ENCODE measurements at regions not wholly inside any gene's neighbourhood (a gene's known extent, or its start where the extent isn't known, plus 50 kb on each side); places are given as distances from the start of the nearest gene placed in this dataset.

DNA sequence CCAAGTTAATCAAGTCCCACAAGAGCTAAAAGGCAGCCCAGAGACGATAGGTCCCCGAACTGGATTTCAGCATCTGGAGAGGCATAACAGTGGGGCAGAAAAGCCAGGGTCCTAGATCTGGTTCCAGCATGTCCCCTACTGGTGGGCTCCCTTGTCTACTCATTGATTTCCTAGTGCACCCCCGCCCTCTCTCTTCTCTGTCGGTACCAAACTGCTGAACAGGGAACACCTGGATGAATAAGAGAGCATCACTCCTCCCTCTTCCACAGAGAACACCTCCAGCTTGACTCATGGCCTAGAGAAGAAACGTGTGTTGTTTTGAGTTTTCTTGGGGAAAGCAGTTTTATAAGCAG lies 101.3 kb downstream of the FOXI3 start:
- TF ChIP-seq NFIC (IDR thresholded peaks at IDR 0.05) = no peak
- no peak for TF ChIP-seq CREB1 (IDR thresholded peaks at IDR 0.05; ENCODE audit: low read depth)
- TF ChIP-seq, protein P1, sequence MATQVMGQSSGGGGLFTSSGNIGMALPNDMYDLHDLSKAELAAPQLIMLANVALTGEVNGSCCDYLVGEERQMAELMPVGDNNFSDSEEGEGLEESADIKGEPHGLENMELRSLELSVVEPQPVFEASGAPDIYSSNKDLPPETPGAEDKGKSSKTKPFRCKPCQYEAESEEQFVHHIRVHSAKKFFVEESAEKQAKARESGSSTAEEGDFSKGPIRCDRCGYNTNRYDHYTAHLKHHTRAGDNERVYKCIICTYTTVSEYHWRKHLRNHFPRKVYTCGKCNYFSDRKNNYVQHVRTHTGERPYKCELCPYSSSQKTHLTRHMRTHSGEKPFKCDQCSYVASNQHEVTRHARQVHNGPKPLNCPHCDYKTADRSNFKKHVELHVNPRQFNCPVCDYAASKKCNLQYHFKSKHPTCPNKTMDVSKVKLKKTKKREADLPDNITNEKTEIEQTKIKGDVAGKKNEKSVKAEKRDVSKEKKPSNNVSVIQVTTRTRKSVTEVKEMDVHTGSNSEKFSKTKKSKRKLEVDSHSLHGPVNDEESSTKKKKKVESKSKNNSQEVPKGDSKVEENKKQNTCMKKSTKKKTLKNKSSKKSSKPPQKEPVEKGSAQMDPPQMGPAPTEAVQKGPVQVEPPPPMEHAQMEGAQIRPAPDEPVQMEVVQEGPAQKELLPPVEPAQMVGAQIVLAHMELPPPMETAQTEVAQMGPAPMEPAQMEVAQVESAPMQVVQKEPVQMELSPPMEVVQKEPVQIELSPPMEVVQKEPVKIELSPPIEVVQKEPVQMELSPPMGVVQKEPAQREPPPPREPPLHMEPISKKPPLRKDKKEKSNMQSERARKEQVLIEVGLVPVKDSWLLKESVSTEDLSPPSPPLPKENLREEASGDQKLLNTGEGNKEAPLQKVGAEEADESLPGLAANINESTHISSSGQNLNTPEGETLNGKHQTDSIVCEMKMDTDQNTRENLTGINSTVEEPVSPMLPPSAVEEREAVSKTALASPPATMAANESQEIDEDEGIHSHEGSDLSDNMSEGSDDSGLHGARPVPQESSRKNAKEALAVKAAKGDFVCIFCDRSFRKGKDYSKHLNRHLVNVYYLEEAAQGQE (IDR thresholded peaks at IDR 0.05; ENCODE audit: low read depth) = no peak
- TF ChIP-seq, protein P2, sequence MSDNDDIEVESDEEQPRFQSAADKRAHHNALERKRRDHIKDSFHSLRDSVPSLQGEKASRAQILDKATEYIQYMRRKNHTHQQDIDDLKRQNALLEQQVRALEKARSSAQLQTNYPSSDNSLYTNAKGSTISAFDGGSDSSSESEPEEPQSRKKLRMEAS (IDR thresholded peaks at IDR 0.05) = no peak
- TF ChIP-seq ZBTB7A (IDR thresholded peaks at IDR 0.05; ENCODE audit: low read depth) = no peak
- TF ChIP-seq, protein P3, sequence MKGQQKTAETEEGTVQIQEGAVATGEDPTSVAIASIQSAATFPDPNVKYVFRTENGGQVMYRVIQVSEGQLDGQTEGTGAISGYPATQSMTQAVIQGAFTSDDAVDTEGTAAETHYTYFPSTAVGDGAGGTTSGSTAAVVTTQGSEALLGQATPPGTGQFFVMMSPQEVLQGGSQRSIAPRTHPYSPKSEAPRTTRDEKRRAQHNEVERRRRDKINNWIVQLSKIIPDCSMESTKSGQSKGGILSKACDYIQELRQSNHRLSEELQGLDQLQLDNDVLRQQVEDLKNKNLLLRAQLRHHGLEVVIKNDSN (IDR thresholded peaks at IDR 0.05) = no peak
- no peak for TF ChIP-seq TEAD4 (IDR thresholded peaks at IDR 0.05)
- no peak for TF ChIP-seq EGR1 (IDR thresholded peaks at IDR 0.05)
- TF ChIP-seq TAF1 (IDR thresholded peaks at IDR 0.05; ENCODE audit: low read depth) = no peak
- no peak for TF ChIP-seq RAD21 (IDR thresholded peaks at IDR 0.05; ENCODE audit: low read depth)
- TF ChIP-seq EP300 (IDR thresholded peaks at IDR 0.05; ENCODE audit: borderline replicate concordance) = no peak
- TF ChIP-seq FOXM1 (IDR thresholded peaks at IDR 0.05; ENCODE audit: borderline replicate concordance, low read depth) = no peak
- no peak for TF ChIP-seq TCF12 (IDR thresholded peaks at IDR 0.05; ENCODE audit: low read depth)

DNA sequence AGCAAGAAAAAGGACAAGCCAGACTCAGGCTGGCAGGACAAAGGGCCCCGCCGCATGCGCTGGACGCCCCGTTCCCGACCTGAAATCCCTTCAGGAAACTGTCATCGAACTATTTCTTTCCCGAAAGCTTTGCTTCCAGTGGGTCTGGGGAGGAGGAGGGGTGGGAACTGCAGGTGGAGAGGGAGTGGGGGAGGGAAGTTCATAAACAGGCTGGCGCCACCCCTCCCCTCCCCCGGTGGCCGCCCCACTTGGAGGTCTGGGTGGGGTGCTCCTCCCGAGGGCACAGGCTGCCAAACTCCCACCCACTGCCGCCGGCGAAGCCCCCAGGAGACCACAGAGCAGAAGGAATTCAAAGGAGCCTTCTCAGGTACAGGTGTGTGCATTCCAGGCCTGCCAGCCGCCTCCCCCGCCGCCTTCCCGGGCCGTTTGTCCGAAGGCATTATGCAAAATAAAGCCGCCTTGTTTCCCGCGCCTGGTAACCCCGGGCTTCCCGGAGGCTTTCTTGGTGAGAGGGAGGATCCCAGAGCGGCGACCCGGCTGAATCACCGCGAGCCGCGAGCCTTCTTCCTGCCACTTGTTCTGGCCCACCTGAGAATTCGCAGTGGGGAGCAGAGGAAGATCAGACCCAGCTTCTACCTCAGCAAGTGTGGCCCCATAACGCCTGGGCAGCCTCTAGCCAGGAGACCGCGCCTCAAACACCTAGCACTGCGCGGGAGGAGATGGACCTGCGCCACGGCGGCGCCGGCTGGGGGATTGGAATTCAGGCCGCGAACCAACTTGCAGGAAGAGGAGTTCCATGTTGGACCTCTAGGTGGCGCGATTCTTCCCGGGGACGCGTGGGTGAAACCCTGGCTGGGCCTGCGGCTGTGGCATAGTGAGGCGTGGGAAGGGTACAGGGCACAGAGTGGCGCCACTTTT lies 101.9 kb downstream of the FOXI3 start:
- TF ChIP-seq TCF12 (IDR thresholded peaks at IDR 0.05; ENCODE audit: low read depth) = no peak
- TF ChIP-seq YY1 (IDR thresholded peaks at IDR 0.05; ENCODE audit: low read depth) = no peak
- TF ChIP-seq, protein P1 (IDR thresholded peaks at IDR 0.05; ENCODE audit: low read depth) = no peak
- TF ChIP-seq NFIC (IDR thresholded peaks at IDR 0.05) = no peak
- TF ChIP-seq CREB1 (IDR thresholded peaks at IDR 0.05; ENCODE audit: low read depth) = no peak
- TF ChIP-seq, protein P3 (IDR thresholded peaks at IDR 0.05) = no peak
- peak; percentile 28; the same call in 1 of the 2 replicates for TF ChIP-seq RAD21 (IDR thresholded peaks at IDR 0.05; ENCODE audit: low read depth)
- no peak for TF ChIP-seq CEBPB (IDR thresholded peaks at IDR 0.05)

DNA sequence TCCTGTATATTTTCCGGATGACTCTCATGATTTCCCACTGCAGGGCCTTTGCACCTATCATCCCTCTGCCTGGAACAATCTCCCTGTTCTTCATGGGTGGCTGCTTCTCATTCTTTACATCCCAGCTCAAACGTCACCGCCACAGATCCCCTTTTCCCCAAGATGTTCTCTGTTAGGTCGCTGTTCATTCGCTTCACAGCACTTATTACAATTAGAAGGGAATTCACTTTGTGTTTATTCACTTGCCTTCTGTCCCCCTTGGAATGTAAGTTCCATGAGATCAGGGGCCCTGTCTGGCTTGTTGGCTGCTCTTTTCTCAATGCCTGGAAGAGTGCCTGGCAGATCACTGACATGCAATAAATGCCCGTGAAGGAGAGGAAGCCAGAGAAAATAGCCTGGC lies 106.7 kb downstream of the FOXI3 start:
- TF ChIP-seq TEAD4 (IDR thresholded peaks at IDR 0.05) = no peak
- no peak for TF ChIP-seq CREB1 (IDR thresholded peaks at IDR 0.05; ENCODE audit: low read depth)
- no peak for TF ChIP-seq FOXM1 (IDR thresholded peaks at IDR 0.05; ENCODE audit: borderline replicate concordance, low read depth)
- no peak for TF ChIP-seq RAD21 (IDR thresholded peaks at IDR 0.05; ENCODE audit: low read depth)
- no peak for TF ChIP-seq CEBPB (IDR thresholded peaks at IDR 0.05)
- TF ChIP-seq TCF12 (IDR thresholded peaks at IDR 0.05; ENCODE audit: low read depth) = no peak
- no peak for TF ChIP-seq NFIC (IDR thresholded peaks at IDR 0.05)
- TF ChIP-seq YY1 (IDR thresholded peaks at IDR 0.05; ENCODE audit: low read depth) = no peak
- TF ChIP-seq, protein P2 (IDR thresholded peaks at IDR 0.05) = no peak
- no peak for TF ChIP-seq TAF1 (IDR thresholded peaks at IDR 0.05; ENCODE audit: low read depth)
- TF ChIP-seq ZBTB7A (IDR thresholded peaks at IDR 0.05; ENCODE audit: low read depth) = no peak
- TF ChIP-seq, protein P3 (IDR thresholded peaks at IDR 0.05) = no peak
- no peak for TF ChIP-seq EGR1 (IDR thresholded peaks at IDR 0.05)
- TF ChIP-seq, protein P1 (IDR thresholded peaks at IDR 0.05; ENCODE audit: low read depth) = no peak
- no peak for TF ChIP-seq EP300 (IDR thresholded peaks at IDR 0.05; ENCODE audit: borderline replicate concordance)
